ENCODE measurements at regions not wholly inside any gene's neighbourhood (a gene's known extent, or its start where the extent isn't known, plus 50 kb on each side); places are given as distances from the start of the nearest gene placed in this dataset.

DNA sequence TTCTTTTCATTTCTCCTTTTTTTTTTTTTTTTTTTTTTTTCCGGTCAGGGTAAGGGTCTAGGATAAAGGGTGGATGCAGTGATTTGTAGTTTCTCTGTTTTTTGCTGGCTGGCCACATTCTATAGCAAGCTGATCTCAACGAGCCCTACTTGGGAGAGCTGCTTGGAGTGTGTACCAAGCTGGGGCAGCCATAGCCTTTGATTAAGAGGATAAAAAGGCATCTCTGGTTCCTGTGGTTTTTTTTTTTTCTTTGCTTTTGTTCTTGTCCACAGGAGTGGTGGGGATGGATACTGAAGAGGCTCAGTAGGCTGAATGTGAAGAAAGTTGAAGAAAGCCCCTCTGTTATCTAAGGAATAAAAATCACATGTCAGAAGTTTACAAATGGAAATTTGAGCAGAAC, 955.3 kb upstream of the WWC1 start:
- TF ChIP-seq, protein P1, sequence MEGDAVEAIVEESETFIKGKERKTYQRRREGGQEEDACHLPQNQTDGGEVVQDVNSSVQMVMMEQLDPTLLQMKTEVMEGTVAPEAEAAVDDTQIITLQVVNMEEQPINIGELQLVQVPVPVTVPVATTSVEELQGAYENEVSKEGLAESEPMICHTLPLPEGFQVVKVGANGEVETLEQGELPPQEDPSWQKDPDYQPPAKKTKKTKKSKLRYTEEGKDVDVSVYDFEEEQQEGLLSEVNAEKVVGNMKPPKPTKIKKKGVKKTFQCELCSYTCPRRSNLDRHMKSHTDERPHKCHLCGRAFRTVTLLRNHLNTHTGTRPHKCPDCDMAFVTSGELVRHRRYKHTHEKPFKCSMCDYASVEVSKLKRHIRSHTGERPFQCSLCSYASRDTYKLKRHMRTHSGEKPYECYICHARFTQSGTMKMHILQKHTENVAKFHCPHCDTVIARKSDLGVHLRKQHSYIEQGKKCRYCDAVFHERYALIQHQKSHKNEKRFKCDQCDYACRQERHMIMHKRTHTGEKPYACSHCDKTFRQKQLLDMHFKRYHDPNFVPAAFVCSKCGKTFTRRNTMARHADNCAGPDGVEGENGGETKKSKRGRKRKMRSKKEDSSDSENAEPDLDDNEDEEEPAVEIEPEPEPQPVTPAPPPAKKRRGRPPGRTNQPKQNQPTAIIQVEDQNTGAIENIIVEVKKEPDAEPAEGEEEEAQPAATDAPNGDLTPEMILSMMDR (IDR thresholded peaks at IDR 0.05 in 4 of 5, conservative IDR thresholded peaks at IDR 0.05 in 1 of 5), result no peak
- TF ChIP-seq POLR2A (IDR thresholded peaks at IDR 0.05), result no peak

All from gastrocnemius medialis (tissue), 4 donors.